ENCODE measurements at regions not wholly inside any gene's neighbourhood (a gene's known extent, or its start where the extent isn't known, plus 50 kb on each side); places are given as distances from the start of the nearest gene placed in this dataset.
"Not testable (repeated sequence)": the region's sequence is repeated elsewhere in the genome, so short reads cannot be mapped to it uniquely, and the experiment has no call there.

- DNase-seq = no peak
Observed at GRCh38 chr2:8554296-8554806, 127.5 kb upstream of the ID2 start.

- DNase-seq = no peak
Observed at GRCh38 chr2:8555543-8555942, 126.3 kb upstream of the ID2 start.

- DNase-seq = peak; percentile 5
Observed at GRCh38 chr2:8558096-8558495, 123.8 kb upstream of the ID2 start.

- DNase-seq = no peak
Observed at GRCh38 chr2:8558956-8559355, 122.9 kb upstream of the ID2 start.

- DNase-seq = no peak
Observed at GRCh38 chr2:8559805-8560204, 122.1 kb upstream of the ID2 start.

GRCh38 chr2:8561692-8562091, 120.2 kb upstream of the ID2 start:
- DNase-seq = not testable (repeated sequence)

- no peak for DNase-seq
Observed at GRCh38 chr2:8563814-8564474, 117.9 kb upstream of the ID2 start.

GRCh38 chr2:8564475-8564874, 117.4 kb upstream of the ID2 start:
- DNase-seq = no peak

GRCh38 chr2:8565399-8566154, 116.3 kb upstream of the ID2 start:
- DNase-seq = peak; percentile 8

GRCh38 chr2:8566155-8566670, 115.6 kb upstream of the ID2 start:
- no peak for DNase-seq

- DNase-seq = no peak
Observed at GRCh38 chr2:8566774-8567468, 114.9 kb upstream of the ID2 start.

- DNase-seq = no peak
Observed at GRCh38 chr2:8567469-8568260, 114.2 kb upstream of the ID2 start.

GRCh38 chr2:8568543-8569302, 113.1 kb upstream of the ID2 start:
- DNase-seq = no peak

- no peak for DNase-seq
Observed at GRCh38 chr2:8569332-8569930, 112.4 kb upstream of the ID2 start.

- no peak for DNase-seq
Observed at GRCh38 chr2:8570637-8571036, 111.2 kb upstream of the ID2 start.

- no peak for DNase-seq
Observed at GRCh38 chr2:8571301-8571791, 110.5 kb upstream of the ID2 start.

GRCh38 chr2:8571792-8572499, 109.9 kb upstream of the ID2 start:
- DNase-seq = no peak

- DNase-seq = no peak
Observed at GRCh38 chr2:8572712-8573233, 109.1 kb upstream of the ID2 start.

- DNase-seq = no peak
Observed at GRCh38 chr2:8573234-8573941, 108.5 kb upstream of the ID2 start.

GRCh38 chr2:8573942-8574195, 108.0 kb upstream of the ID2 start:
- DNase-seq = no peak

Data from right hindlimb (tissue), 1 donor.